HCT116 (cell line): ENCODE measurements at regions not wholly inside any gene's neighbourhood (a gene's known extent, or its start where the extent isn't known, plus 50 kb on each side); places are given as distances from the start of the nearest gene placed in this dataset.

Source experiments
- POLR2A ChIP-seq: IDR thresholded peaks from 2 replicates; pipeline ENCODE4 v1.7.0; 2011; ENCODE audit warnings: borderline replicate concordance; ENCODE audit not compliant: insufficient read depth, insufficient read length; ENCODE audit errors: extremely low read depth
- SIN3A ChIP-seq: IDR thresholded peaks from 2 replicates; pipeline ENCODE4 v1.6.1; 2012; ENCODE audit warnings: low read depth

DNA sequence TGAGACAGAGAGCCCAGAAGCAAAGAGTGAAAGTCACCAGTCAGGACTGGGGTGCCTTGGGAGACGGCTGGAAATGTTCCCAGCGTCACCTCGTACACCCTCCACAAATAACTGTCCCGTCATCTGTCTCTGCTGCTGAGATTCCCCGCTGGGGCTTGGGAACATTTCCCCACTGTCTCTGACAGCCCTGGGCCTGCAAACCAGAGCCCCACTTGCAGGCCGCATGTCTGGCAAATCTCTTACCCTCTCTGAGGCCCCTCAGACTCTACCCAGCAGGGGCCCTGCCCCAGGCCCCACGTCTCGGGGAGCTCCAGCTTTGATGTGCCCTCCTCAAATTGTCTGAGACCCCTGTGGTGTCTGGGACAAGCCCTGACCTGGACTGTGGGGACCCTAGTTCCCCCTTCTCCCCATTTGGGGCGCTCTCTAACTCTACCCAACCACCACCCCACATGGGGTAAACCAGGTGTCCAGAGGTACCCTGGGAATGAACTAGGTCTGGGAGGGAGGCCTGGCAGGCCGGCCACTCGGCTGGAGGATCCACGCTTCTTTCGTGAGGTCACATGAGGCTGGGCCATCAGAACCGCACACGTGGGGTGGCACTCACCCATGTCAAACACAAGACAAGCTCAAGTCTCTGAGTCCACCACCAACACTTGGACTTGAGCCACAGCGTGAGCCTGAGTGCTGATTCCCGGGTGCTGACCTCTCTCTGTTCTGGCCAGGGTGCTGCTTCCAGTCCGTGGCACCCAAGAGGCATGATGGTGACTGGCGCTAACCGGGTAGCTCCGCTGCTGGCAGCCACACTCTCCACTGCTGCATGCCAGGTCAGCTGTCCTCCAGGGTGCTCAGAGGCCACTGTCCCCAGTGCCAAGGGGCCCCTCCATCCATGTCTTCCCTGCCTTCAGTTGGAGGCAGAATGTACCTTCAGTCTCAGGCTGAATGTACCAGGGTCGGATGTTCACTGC lies 59.8 kb downstream of the DIO3 start:
- TF ChIP-seq POLR2A (no peak), SIN3A (no peak)
